ENCODE measurements at regions not wholly inside any gene's neighbourhood (a gene's known extent, or its start where the extent isn't known, plus 50 kb on each side); places are given as distances from the start of the nearest gene placed in this dataset.

- Histone ChIP-seq H3K4me3 (no peak overlapping the region), H3K27ac (no peak overlapping the region), H3K9me3 (no peaks in the 10 kb centered on the region), H3K36me3 (no peaks in the 10 kb centered on the region), H3K27me3 (replicated peaks; ENCODE audit: insufficient read depth) (no peaks in the 10 kb centered on the region), H3K4me1 (replicated peaks) (no peaks in the 10 kb centered on the region)
- intact Hi-C loops (cut with DNase I): no loop called here
- WGBS: 91% methylated on average over 1 of the region's 1 CpG
- no peak for DNase-seq (ENCODE audit: low spot score)
- TF ChIP-seq, protein P1, sequence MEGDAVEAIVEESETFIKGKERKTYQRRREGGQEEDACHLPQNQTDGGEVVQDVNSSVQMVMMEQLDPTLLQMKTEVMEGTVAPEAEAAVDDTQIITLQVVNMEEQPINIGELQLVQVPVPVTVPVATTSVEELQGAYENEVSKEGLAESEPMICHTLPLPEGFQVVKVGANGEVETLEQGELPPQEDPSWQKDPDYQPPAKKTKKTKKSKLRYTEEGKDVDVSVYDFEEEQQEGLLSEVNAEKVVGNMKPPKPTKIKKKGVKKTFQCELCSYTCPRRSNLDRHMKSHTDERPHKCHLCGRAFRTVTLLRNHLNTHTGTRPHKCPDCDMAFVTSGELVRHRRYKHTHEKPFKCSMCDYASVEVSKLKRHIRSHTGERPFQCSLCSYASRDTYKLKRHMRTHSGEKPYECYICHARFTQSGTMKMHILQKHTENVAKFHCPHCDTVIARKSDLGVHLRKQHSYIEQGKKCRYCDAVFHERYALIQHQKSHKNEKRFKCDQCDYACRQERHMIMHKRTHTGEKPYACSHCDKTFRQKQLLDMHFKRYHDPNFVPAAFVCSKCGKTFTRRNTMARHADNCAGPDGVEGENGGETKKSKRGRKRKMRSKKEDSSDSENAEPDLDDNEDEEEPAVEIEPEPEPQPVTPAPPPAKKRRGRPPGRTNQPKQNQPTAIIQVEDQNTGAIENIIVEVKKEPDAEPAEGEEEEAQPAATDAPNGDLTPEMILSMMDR (IDR thresholded peaks at IDR 0.05): no peak
These were observed 279.6 kb downstream of the PDGFC start for GRCh38 chr4:156692016-156692415.

DNA sequence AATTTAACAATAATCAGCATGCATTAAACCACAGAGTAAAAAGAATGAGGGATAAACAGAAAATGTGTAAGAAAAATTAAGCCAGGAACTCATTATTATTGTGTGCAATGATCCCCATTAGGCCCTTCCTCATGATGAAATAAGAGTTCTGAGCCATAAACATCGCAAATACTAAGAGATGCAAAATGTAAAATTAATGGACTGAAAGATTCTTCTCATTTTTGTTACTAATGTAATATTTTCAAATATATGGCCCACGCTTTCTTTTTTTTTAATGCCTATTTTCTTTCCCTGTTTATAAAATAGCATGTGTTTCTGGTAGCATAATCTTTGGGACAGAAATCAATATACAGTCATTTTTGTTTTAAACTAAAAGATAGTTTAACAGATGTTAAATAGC is 281.0 kb downstream of the PDGFC start:
- Histone ChIP-seq H3K36me3 (no peaks in the 10 kb centered on the region), H3K4me1 (replicated peaks) (no peaks in the 10 kb centered on the region), H3K27me3 (replicated peaks; ENCODE audit: insufficient read depth) (no peaks in the 10 kb centered on the region), H3K4me3 (no peak overlapping the region), H3K9me3 (no peaks in the 10 kb centered on the region), H3K27ac (no peak overlapping the region)
- intact Hi-C loops (cut with DNase I): no loop called here
- 94% methylated on average over 2 of the region's 2 CpGs for WGBS
- no peak for DNase-seq (ENCODE audit: low spot score)
- TF ChIP-seq POLR2A (IDR thresholded peaks at IDR 0.05) (no peak), POLR2AphosphoS5 (IDR thresholded peaks at IDR 0.05) (no peak)
- TF ChIP-seq, protein P1 (IDR thresholded peaks at IDR 0.05): no peak

- whole genome bisulfite sequencing: 13% methylated on average over 3 of the region's 3 CpGs
These were observed 285.5 kb downstream of the PDGFC start for GRCh38 chr4:156686120-156686519.

GRCh38 chr4:156685308-156685707 is 286.3 kb downstream of the PDGFC start:
- no peaks in the 10 kb centered on the region for H3K27me3 ChIP-seq (replicated peaks; ENCODE audit: insufficient read depth)
- H3K4me1 ChIP-seq (replicated peaks): no peaks in the 10 kb centered on the region
- H3K4me3 ChIP-seq: no peak overlapping the region
- intact Hi-C loops (cut with DNase I): no loop called here
- WGBS: 81% methylated on average over 3 of the region's 3 CpGs
- DNase-seq (ENCODE audit: low spot score): no peak
- no peak overlapping the region for H3K27ac ChIP-seq
- no peaks in the 10 kb centered on the region for H3K36me3 ChIP-seq
- TF ChIP-seq POLR2A (IDR thresholded peaks at IDR 0.05): no peak
- TF ChIP-seq POLR2AphosphoS5 (IDR thresholded peaks at IDR 0.05): no peak
- TF ChIP-seq, protein P1 (IDR thresholded peaks at IDR 0.05): no peak
- no peaks in the 10 kb centered on the region for H3K9me3 ChIP-seq

More at GRCh38 chr4:156686120-156686519, 285.5 kb downstream of the PDGFC start:
- Histone ChIP-seq H3K4me1 (replicated peaks) (no peaks in the 10 kb centered on the region), H3K27ac (no peak overlapping the region), H3K27me3 (replicated peaks; ENCODE audit: insufficient read depth) (no peaks in the 10 kb centered on the region), H3K9me3 (no peaks in the 10 kb centered on the region), H3K4me3 (no peak overlapping the region), H3K36me3 (no peaks in the 10 kb centered on the region)
- DNase-seq (ENCODE audit: low spot score): no peak
- intact Hi-C loops (cut with DNase I): no loop called here
- TF ChIP-seq POLR2A (IDR thresholded peaks at IDR 0.05) (no peak), POLR2AphosphoS5 (IDR thresholded peaks at IDR 0.05) (no peak)
- TF ChIP-seq, protein P1 (IDR thresholded peaks at IDR 0.05): no peak

- no peaks in the 10 kb centered on the region for H3K27me3 ChIP-seq (replicated peaks; ENCODE audit: insufficient read depth)
- DNase-seq (ENCODE audit: low spot score): no peak
- H3K9me3 ChIP-seq: no peaks in the 10 kb centered on the region
- no peaks in the 10 kb centered on the region for H3K4me1 ChIP-seq (replicated peaks)
- no peaks in the 10 kb centered on the region for H3K36me3 ChIP-seq
- intact Hi-C loops (cut with DNase I): no loop called here
- no peak overlapping the region for H3K4me3 ChIP-seq
- no peak overlapping the region for H3K27ac ChIP-seq
- no peak for TF ChIP-seq POLR2AphosphoS5 (IDR thresholded peaks at IDR 0.05)
- TF ChIP-seq, protein P1 (IDR thresholded peaks at IDR 0.05): no peak
- no peak for TF ChIP-seq POLR2A (IDR thresholded peaks at IDR 0.05)
- 76% methylated on average over 4 of the region's 4 CpGs for WGBS
These were observed 293.9 kb downstream of the PDGFC start for GRCh38 chr4:156677656-156678055.

Data from prostate gland (tissue), 2 donors.